ENCODE measurements at regions not wholly inside any gene's neighbourhood (a gene's known extent, or its start where the extent isn't known, plus 50 kb on each side); places are given as distances from the start of the nearest gene placed in this dataset.

GRCh38 chr11:98090861-98091505, 929.8 kb upstream of the CNTN5 start:
- Histone ChIP-seq H3K9me2 (replicated peaks; ENCODE audit: insufficient read depth, low read length) (no peaks in the 10 kb centered on the region), H3K79me2 (ENCODE audit: insufficient read depth, low read length) (no peaks in the 10 kb centered on the region), H2AFZ (ENCODE audit: low read depth, low read length, severe bottlenecking) (no peak overlapping the region), H3F3A (ENCODE audit: insufficient read depth) (no peaks in the 10 kb centered on the region), H4K20me1 (ENCODE audit: low read depth, low read length) (no peaks in the 10 kb centered on the region), H3K27me3 (ENCODE audit: low read length) (no peaks in the 10 kb centered on the region), H3K36me3 (ENCODE audit: low read length) (no peaks in the 10 kb centered on the region), H3K9me3 (ENCODE audit: insufficient read depth, low read length) (no peaks in the 10 kb centered on the region), H3K27ac (ENCODE audit: low read depth, low read length) (no peak overlapping the region), H3K4me2 (ENCODE audit: low read depth, low read length, poor library complexity, severe bottlenecking) (no peak overlapping the region), H3K9ac (ENCODE audit: low read length) (no peak overlapping the region), H3K4me3 (ENCODE audit: insufficient read depth, low read length, poor library complexity, severe bottlenecking) (no peak overlapping the region)
- TF ChIP-seq EZH2phosphoT487 (conservative IDR thresholded peaks at IDR 0.05; ENCODE audit: low read length): no peak

- H4K20me1 ChIP-seq (ENCODE audit: low read depth, low read length): no peaks in the 10 kb centered on the region
- no peaks in the 10 kb centered on the region for H3K27me3 ChIP-seq (ENCODE audit: low read length)
- no peak overlapping the region for H2AFZ ChIP-seq (ENCODE audit: low read depth, low read length, severe bottlenecking)
- H3K9me2 ChIP-seq (replicated peaks; ENCODE audit: insufficient read depth, low read length): no peaks in the 10 kb centered on the region
- no peaks in the 10 kb centered on the region for H3F3A ChIP-seq (ENCODE audit: insufficient read depth)
- H3K4me3 ChIP-seq (ENCODE audit: insufficient read depth, low read length, poor library complexity, severe bottlenecking): no peak overlapping the region
- H3K36me3 ChIP-seq (ENCODE audit: low read length): no peaks in the 10 kb centered on the region
- H3K4me2 ChIP-seq (ENCODE audit: low read depth, low read length, poor library complexity, severe bottlenecking): no peak overlapping the region
- no peak overlapping the region for H3K9ac ChIP-seq (ENCODE audit: low read length)
- H3K9me3 ChIP-seq (ENCODE audit: insufficient read depth, low read length): no peaks in the 10 kb centered on the region
- TF ChIP-seq EZH2phosphoT487 (conservative IDR thresholded peaks at IDR 0.05; ENCODE audit: low read length): no peak
- no peak for TF ChIP-seq CTCF (IDR thresholded peaks at IDR 0.05; ENCODE audit: insufficient read depth, low read length, poor library complexity, severe bottlenecking)
- no peak overlapping the region for H3K27ac ChIP-seq (ENCODE audit: low read depth, low read length)
- no peaks in the 10 kb centered on the region for H3K79me2 ChIP-seq (ENCODE audit: insufficient read depth, low read length)
Measured at GRCh38 chr11:98099371-98099770, 921.4 kb upstream of the CNTN5 start.

GRCh38 chr11:98100689-98101088, 920.1 kb upstream of the CNTN5 start:
- H3K27ac ChIP-seq (ENCODE audit: low read depth, low read length): no peak overlapping the region
- no peaks in the 10 kb centered on the region for H3K9me2 ChIP-seq (replicated peaks; ENCODE audit: insufficient read depth, low read length)
- H3K79me2 ChIP-seq (ENCODE audit: insufficient read depth, low read length): no peaks in the 10 kb centered on the region
- no peaks in the 10 kb centered on the region for H3K9me3 ChIP-seq (ENCODE audit: insufficient read depth, low read length)
- TF ChIP-seq EZH2phosphoT487 (conservative IDR thresholded peaks at IDR 0.05; ENCODE audit: low read length): no peak
- TF ChIP-seq CTCF (IDR thresholded peaks at IDR 0.05; ENCODE audit: insufficient read depth, low read length, poor library complexity, severe bottlenecking): no peak
- no peaks in the 10 kb centered on the region for H3F3A ChIP-seq (ENCODE audit: insufficient read depth)
- no peak overlapping the region for H3K4me3 ChIP-seq (ENCODE audit: insufficient read depth, low read length, poor library complexity, severe bottlenecking)
- H3K9ac ChIP-seq (ENCODE audit: low read length): no peak overlapping the region
- no peaks in the 10 kb centered on the region for H3K36me3 ChIP-seq (ENCODE audit: low read length)
- no peaks in the 10 kb centered on the region for H4K20me1 ChIP-seq (ENCODE audit: low read depth, low read length)
- H3K4me2 ChIP-seq (ENCODE audit: low read depth, low read length, poor library complexity, severe bottlenecking): no peak overlapping the region
- no peak overlapping the region for H2AFZ ChIP-seq (ENCODE audit: low read depth, low read length, severe bottlenecking)
- no peaks in the 10 kb centered on the region for H3K27me3 ChIP-seq (ENCODE audit: low read length)

GRCh38 chr11:98101329-98101728, 919.4 kb upstream of the CNTN5 start:
- H3F3A ChIP-seq (ENCODE audit: insufficient read depth): no peaks in the 10 kb centered on the region
- no peak overlapping the region for H3K9ac ChIP-seq (ENCODE audit: low read length)
- H3K9me2 ChIP-seq (replicated peaks; ENCODE audit: insufficient read depth, low read length): no peaks in the 10 kb centered on the region
- H3K79me2 ChIP-seq (ENCODE audit: insufficient read depth, low read length): no peaks in the 10 kb centered on the region
- TF ChIP-seq EZH2phosphoT487 (conservative IDR thresholded peaks at IDR 0.05; ENCODE audit: low read length) (no peak), CTCF (IDR thresholded peaks at IDR 0.05; ENCODE audit: insufficient read depth, low read length, poor library complexity, severe bottlenecking) (no peak)
- H4K20me1 ChIP-seq (ENCODE audit: low read depth, low read length): no peaks in the 10 kb centered on the region
- H2AFZ ChIP-seq (ENCODE audit: low read depth, low read length, severe bottlenecking): no peak overlapping the region
- no peaks in the 10 kb centered on the region for H3K36me3 ChIP-seq (ENCODE audit: low read length)
- no peaks in the 10 kb centered on the region for H3K9me3 ChIP-seq (ENCODE audit: insufficient read depth, low read length)
- H3K27ac ChIP-seq (ENCODE audit: low read depth, low read length): no peak overlapping the region
- no peak overlapping the region for H3K4me2 ChIP-seq (ENCODE audit: low read depth, low read length, poor library complexity, severe bottlenecking)
- no peak overlapping the region for H3K4me3 ChIP-seq (ENCODE audit: insufficient read depth, low read length, poor library complexity, severe bottlenecking)
- no peaks in the 10 kb centered on the region for H3K27me3 ChIP-seq (ENCODE audit: low read length)
